ENCODE measurements at regions not wholly inside any gene's neighbourhood (a gene's known extent, or its start where the extent isn't known, plus 50 kb on each side); places are given as distances from the start of the nearest gene placed in this dataset.

DNA sequence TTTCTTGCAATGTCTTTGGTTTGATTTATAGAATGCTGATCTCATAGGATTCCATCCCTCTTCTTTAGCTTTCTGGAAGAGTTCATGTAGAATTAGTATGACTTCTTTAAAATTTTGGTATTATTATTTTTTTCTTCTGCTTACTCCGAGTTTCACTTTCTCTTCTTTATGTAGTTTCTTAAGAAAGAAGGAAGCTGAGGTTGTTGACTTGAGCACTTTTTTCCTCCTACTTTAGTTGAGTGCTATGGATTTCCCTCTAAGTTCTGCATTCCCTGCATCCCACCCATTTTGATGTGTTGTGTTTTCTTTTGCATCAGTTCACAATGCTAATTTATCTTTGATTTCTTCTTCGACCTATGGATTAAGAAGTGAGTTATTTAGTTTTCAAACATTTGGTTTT lies 78.9 kb upstream of the SPRED2 start:
- TF ChIP-seq, protein P1, sequence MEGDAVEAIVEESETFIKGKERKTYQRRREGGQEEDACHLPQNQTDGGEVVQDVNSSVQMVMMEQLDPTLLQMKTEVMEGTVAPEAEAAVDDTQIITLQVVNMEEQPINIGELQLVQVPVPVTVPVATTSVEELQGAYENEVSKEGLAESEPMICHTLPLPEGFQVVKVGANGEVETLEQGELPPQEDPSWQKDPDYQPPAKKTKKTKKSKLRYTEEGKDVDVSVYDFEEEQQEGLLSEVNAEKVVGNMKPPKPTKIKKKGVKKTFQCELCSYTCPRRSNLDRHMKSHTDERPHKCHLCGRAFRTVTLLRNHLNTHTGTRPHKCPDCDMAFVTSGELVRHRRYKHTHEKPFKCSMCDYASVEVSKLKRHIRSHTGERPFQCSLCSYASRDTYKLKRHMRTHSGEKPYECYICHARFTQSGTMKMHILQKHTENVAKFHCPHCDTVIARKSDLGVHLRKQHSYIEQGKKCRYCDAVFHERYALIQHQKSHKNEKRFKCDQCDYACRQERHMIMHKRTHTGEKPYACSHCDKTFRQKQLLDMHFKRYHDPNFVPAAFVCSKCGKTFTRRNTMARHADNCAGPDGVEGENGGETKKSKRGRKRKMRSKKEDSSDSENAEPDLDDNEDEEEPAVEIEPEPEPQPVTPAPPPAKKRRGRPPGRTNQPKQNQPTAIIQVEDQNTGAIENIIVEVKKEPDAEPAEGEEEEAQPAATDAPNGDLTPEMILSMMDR (conservative IDR thresholded peaks at IDR 0.05): no peak
- no peak for TF ChIP-seq ZFX (IDR thresholded peaks at IDR 0.05)

Data from C4-2B (cell line).